ENCODE measurements at regions not wholly inside any gene's neighbourhood (a gene's known extent, or its start where the extent isn't known, plus 50 kb on each side); places are given as distances from the start of the nearest gene placed in this dataset.
A peak's percentile ranks its signal among the peaks of the same experiment; 100 is the strongest.

DNA sequence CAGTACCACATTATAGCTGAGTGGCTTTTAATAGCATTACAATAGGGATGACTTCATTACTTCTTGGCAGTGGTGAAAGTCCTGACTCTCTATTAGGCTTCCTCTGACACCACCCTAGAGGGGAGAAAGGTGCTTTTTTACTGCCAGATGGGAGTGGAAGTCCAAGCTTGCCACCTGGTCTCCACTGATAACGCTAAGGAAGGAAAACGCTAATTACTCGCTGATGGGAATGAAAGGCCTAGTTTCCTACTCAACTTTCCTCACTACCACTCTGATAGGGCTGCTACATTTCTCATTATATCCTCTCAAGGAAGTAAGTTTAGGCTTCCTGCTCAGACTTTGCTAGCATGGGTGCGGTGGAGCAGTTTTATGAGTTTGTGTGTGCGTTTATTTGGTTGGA lies 62.3 kb upstream of the PAGE3 start:
- no peak for DNase-seq

DNA sequence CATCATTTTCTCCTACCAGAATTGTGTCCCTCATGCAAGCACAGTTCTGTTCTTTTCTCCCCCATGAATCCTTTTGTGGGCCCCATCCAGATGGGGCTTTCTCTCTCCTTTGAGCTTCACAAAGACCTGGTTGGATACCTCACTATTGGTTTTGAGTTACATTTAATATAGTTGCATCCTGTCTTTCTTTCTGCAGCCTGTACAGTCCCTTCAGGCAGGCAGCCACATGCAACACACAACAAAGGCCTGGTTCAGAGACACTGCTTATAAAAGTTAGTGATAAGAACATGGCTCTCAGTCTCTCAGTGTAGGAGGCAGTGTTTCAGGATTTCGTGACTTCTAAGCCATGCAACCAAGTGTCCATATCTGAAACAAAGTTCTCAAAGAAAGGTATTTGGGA lies 70.6 kb upstream of the PAGE3 start:
- no peak for DNase-seq

DNA sequence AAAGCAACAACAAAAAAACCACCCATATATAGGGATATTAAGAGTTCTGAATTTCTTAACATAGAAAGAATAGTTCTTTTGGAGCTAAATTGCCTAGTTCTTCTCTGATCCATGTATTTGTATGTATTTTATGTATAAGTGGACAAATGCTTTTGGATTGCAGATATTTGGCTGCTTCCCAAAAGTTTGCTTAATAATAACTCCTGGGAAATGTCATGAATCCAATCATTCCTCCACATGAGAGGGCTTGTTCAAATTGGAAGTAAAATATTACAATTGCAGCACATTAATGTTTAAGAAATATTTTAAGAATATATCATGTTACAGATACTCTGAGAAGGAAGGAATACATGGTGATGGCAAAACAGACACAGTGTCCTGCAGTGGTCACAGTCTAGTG lies 71.5 kb upstream of the PAGE3 start:
- no peak for DNase-seq

DNA sequence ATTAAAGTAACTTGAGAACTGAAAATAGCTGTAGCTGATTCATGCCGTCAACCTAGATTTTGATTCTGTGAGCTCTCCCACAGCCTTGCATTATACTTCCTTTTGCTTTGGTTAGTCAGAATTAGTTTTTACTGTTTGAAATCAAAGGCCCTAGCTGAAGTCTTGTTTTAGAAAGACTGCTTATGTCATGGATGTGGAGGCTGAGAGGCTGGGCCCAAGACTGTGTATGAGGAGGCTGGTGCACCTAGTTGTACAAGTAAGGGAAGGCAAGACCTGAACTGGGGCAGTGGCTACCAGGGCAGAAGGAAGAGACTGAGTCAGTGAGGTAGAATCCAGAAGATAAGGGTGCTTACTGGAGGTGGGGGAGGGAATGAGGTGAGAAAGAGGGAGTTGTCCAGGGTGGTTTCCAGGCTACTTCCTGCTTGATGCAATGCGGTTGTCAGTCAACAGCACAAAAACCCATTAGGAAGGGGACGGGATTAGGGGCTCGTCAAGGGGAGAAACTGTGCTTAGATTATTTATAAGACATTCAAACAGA lies 76.2 kb upstream of the PAGE3 start:
- DNase-seq, result no peak

DNA sequence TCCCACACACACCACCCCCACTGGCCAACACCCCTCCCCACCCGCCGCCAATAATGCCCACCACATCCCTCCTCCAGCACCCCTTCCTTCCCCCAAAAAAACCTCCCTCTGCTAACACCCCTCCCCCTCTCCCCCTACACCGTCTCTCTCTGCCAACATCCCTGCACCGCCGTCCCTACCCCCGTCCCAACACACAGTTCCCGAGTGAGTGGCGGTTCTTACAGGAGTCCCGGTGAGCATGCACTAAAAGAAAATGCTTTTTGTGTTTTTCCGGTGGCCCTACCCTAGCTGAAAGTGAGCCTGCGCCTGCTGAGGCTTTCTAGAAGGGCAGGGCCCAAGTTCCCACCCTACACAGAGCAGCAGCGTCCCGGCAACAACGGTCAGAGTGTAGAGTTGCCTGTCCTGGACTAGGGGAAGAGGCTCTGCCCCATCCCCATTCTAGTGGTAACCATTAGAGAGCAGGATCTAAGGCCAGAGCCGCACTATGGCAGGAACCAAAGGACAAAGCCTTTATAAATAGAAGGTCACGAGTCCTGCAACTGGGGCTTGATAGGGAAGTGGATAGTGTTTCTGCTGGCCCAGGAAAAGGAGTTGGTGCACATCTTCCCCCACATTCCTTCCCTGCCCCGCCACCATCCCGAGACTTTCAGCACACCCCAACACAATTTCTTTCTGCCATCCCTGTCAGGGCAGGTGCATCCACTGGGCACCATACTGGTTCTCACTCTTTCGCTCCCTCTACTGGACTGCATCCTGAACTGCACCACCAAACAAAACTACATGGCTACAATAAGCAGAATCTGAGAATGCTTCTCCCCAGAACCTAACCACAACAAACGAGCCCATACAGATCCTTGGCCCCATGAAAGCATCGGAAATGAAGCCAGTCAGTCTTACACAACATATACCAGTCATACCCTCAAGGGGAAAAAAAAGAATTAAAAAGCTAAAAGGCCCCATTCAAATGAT lies 78.1 kb upstream of the PAGE3 start:
- peak; percentile 14 for DNase-seq

DNA sequence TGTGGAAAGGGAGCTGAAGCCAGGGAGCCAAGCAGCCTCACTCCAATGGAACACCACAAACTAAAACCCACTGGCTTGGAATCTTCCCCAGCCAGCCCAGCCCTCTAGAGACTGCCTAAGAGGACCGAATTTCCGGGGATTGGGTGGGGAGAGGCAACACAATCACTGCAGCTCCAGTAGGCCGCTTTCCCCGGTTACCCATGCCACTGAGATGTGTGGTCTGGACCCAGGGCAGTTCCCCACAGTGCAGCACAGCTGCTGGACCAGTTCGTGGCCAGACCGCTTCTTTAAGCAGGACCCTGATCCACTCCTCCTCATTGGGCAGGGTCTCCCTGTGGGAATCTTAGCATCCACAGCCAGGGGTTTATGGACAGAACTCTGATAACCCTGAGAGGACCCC lies 91.9 kb upstream of the PAGE3 start:
- DNase-seq, result no peak

DNA sequence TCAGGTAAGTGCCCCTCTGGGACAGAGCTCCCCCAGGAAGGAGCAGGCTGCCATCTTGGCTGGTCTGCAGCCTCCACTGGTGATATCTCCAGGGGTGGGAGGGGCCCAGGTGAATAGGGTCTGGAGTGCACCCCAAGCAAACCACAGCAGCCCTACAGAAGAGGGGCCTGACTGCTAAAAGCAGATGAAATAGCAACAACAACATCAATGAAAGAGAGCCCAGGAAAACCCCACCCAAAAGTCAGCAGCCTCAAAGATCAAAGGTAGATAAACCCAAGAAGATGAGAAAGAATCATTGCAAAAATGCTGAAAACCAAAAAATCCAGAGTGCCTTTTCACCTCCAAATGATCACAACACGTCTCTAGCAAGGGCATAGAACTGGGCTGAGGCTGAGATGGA lies 92.5 kb upstream of the PAGE3 start:
- no peak for DNase-seq

DNA sequence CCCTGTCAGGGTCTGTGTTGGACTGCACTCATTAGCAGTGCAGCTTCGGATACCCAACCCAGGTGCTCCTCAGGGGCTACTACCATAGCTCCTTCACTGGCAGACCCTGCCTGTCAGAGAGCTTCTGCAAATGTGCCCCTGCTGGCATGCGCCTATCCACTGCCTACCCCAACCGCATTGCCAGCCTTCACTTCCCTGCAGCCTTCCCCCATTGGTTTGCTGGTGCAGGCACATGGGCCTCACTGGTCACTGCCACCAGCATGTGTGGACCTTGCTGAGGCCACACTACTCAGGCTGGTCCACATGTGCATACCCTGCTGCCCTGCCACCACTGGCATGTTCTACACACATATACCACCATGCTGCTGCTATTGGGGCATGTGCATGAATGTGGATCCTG lies 72.5 kb upstream of the MAGEH1 start:
- DNase-seq, result no peak

DNA sequence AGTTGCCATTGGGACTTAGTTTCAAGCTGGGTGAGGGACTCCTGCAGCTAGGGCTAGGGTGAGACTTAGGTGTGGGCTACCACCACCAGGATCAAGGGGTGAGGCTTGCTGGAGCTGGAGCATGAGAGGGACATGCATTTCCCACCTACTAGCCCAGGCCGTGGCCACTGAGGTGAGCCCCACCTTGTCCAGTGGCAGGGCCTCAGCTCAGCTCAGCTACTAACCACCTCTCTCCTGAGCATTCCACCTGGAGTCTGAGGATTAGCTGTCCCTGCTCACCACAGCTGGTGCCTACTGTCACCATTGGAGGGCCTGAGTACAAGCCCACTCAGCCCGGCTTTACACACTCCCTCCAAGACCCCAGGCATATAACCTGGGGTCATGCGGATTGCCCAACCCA lies 62.6 kb upstream of the MAGEH1 start:
- no peak for DNase-seq

DNA sequence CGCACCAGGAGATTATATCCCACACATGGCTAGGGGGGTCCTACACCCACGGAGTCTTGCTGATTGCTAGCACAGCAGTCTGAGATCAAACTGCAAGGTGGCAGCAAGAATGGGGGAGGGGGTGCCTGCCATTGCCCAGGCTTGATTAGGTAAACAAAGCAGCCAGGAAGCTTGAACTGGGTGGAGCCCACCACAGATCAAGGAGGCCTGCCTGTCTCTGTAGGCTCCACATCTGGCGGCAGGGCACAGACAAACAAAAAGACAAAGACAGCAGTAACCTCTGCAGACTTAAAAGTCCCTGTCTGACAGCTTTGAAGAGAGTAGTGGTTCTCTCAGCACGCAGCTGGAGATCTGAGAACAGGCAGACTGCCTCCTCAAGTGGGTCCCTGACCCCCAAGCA lies 55.1 kb upstream of the MAGEH1 start:
- DNase-seq, result peak; percentile 7
